IPS-20b (cell line): ENCODE measurements at regions not wholly inside any gene's neighbourhood (a gene's known extent, or its start where the extent isn't known, plus 50 kb on each side); places are given as distances from the start of the nearest gene placed in this dataset.

Experiments
- H3K27ac ChIP-seq: one replicate; pipeline ENCODE4 v1.5.1; 2013; ENCODE audit warnings: low read length
- H3K27me3 ChIP-seq: 2 replicates; pipeline ENCODE4 v1.6.1; 2013; ENCODE audit warnings: mild to moderate bottlenecking, low read length, inconsistent platforms; ENCODE audit not compliant: insufficient read depth
- H3K36me3 ChIP-seq: 2 replicates; pipeline ENCODE4 v1.6.1; 2013; ENCODE audit warnings: low read depth, mild to moderate bottlenecking, inconsistent platforms, low read length, moderate library complexity; ENCODE audit not compliant: insufficient read depth
- H3K4me1 ChIP-seq: 2 replicates; pipeline ENCODE4 v1.6.1; 2013; ENCODE audit warnings: mild to moderate bottlenecking, control low read depth, inconsistent platforms, low read length, moderate library complexity; ENCODE audit not compliant: insufficient read depth
- H3K4me3 ChIP-seq: 2 replicates; pipeline ENCODE4 v1.5.1; 2013; ENCODE audit warnings: mild to moderate bottlenecking, low read length, inconsistent platforms
- H3K9ac ChIP-seq: 2 replicates; pipeline ENCODE4 v1.6.1; 2013; ENCODE audit warnings: low read depth, mild to moderate bottlenecking, inconsistent platforms, low read length, moderate library complexity
- H3K9me3 ChIP-seq: 2 replicates; pipeline ENCODE4 v1.6.1; 2013; ENCODE audit warnings: mild to moderate bottlenecking, low read depth, low read length, inconsistent platforms; ENCODE audit not compliant: insufficient read depth

GRCh38 chr18:26655525-26656430 lies 107.4 kb upstream of the KCTD1 start:
- peaks cover 70% of the 10 kb centered on the region for H3K27me3 ChIP-seq
- H3K4me1 ChIP-seq, result peaks cover 35% of the 10 kb centered on the region
- peak overlapping the region; percentile 87 for H3K4me3 ChIP-seq
- no peaks in the 10 kb centered on the region for H3K36me3 ChIP-seq
- H3K9ac ChIP-seq, result peak overlapping the region; percentile 77; the same call in 1 of the 2 replicates
- H3K9me3 ChIP-seq, result no peaks in the 10 kb centered on the region
- H3K27ac ChIP-seq, result no peak overlapping the region

- Histone ChIP-seq H3K27me3 (peaks cover 79% of the 10 kb centered on the region), H3K9ac (peak overlapping the region; percentile 77; the same call in 1 of the 2 replicates)
Measured at GRCh38 chr18:26654616-26655524, 106.5 kb upstream of the KCTD1 start.

GRCh38 chr18:26653943-26654615 lies 105.7 kb upstream of the KCTD1 start:
- Histone ChIP-seq H3K9ac (no peak overlapping the region), H3K27me3 (peaks cover 74% of the 10 kb centered on the region), H3K9me3 (no peaks in the 10 kb centered on the region), H3K4me1 (peaks cover 44% of the 10 kb centered on the region), H3K27ac (no peak overlapping the region), H3K4me3 (no peak overlapping the region), H3K36me3 (no peaks in the 10 kb centered on the region)

More at GRCh38 chr18:26654616-26655524, 106.5 kb upstream of the KCTD1 start:
- H3K4me3 ChIP-seq, result peak overlapping the region; percentile 87
- H3K27ac ChIP-seq, result no peak overlapping the region
- no peaks in the 10 kb centered on the region for H3K9me3 ChIP-seq
- H3K36me3 ChIP-seq, result no peaks in the 10 kb centered on the region
- H3K4me1 ChIP-seq, result peaks cover 43% of the 10 kb centered on the region

- Histone ChIP-seq H3K9me3 (no peaks in the 10 kb centered on the region), H3K4me3 (no peak overlapping the region), H3K9ac (no peak overlapping the region), H3K27ac (no peak overlapping the region), H3K36me3 (no peaks in the 10 kb centered on the region), H3K27me3 (peaks cover 59% of the 10 kb centered on the region), H3K4me1 (peaks cover 30% of the 10 kb centered on the region)
Measured at GRCh38 chr18:26652501-26652900, 104.1 kb upstream of the KCTD1 start.

- peaks cover 30% of the 10 kb centered on the region for H3K4me1 ChIP-seq
- H3K9ac ChIP-seq, result no peak overlapping the region
- no peak overlapping the region for H3K4me3 ChIP-seq
- no peak overlapping the region for H3K27ac ChIP-seq
- H3K36me3 ChIP-seq, result no peaks in the 10 kb centered on the region
- H3K27me3 ChIP-seq, result peaks cover 57% of the 10 kb centered on the region
- no peaks in the 10 kb centered on the region for H3K9me3 ChIP-seq
Measured at GRCh38 chr18:26650310-26651268, 102.2 kb upstream of the KCTD1 start.

- Histone ChIP-seq H3K27me3 (peaks cover 42% of the 10 kb centered on the region), H3K4me3 (no peak overlapping the region), H3K36me3 (no peaks in the 10 kb centered on the region), H3K9ac (no peak overlapping the region), H3K9me3 (no peaks in the 10 kb centered on the region), H3K4me1 (peaks cover 24% of the 10 kb centered on the region), H3K27ac (no peak overlapping the region)
Measured at GRCh38 chr18:26649193-26649543, 100.8 kb upstream of the KCTD1 start.

- Histone ChIP-seq H3K36me3 (no peaks in the 10 kb centered on the region), H3K27me3 (peaks cover 37% of the 10 kb centered on the region), H3K27ac (no peak overlapping the region), H3K9ac (no peak overlapping the region), H3K4me1 (peaks cover 24% of the 10 kb centered on the region), H3K9me3 (no peaks in the 10 kb centered on the region), H3K4me3 (no peak overlapping the region)
Measured at GRCh38 chr18:26648509-26649192, 100.3 kb upstream of the KCTD1 start.

GRCh38 chr18:26646901-26647300 lies 98.5 kb upstream of the KCTD1 start:
- Histone ChIP-seq H3K36me3 (no peaks in the 10 kb centered on the region), H3K4me3 (no peak overlapping the region), H3K9me3 (no peaks in the 10 kb centered on the region), H3K4me1 (peaks cover 13% of the 10 kb centered on the region; the same call in 1 of the 2 replicates), H3K27me3 (peaks cover 20% of the 10 kb centered on the region), H3K9ac (no peak overlapping the region), H3K27ac (no peak overlapping the region)

GRCh38 chr18:26642440-26643348 lies 94.3 kb upstream of the KCTD1 start:
- no peaks in the 10 kb centered on the region for H3K36me3 ChIP-seq
- no peaks in the 10 kb centered on the region for H3K9me3 ChIP-seq
- no peak overlapping the region for H3K4me3 ChIP-seq
- H3K27ac ChIP-seq, result no peak overlapping the region
- no peaks in the 10 kb centered on the region for H3K4me1 ChIP-seq
- no peak overlapping the region for H3K9ac ChIP-seq
- no peaks in the 10 kb centered on the region for H3K27me3 ChIP-seq
